Esophagus muscularis mucosa (tissue), 4 donors: ENCODE measurements at regions not wholly inside any gene's neighbourhood (a gene's known extent, or its start where the extent isn't known, plus 50 kb on each side); places are given as distances from the start of the nearest gene placed in this dataset.
"Not testable (repeated sequence)": the region's sequence is repeated elsewhere in the genome, so short reads cannot be mapped to it uniquely, and the experiment has no call there.

Experiments used
- CTCF ChIP-seq, 3 experiments: fragments of 200-600 bp in 2 of 3; fragments of 450-650 bp in 1 of 3; sonication (generic) in 2 of 3; IDR thresholded peaks; one replicate each; pipeline ENCODE4 v1.5.1; 2017 to 2019; ENCODE audit warnings: antibody characterized with exemption in 3 of 3, mild to moderate bottlenecking in 2 of 3, moderate library complexity in 1 of 3
- EP300 ChIP-seq: sonication (generic); formaldehyde crosslinking; IDR thresholded peaks from one replicate; pipeline ENCODE4 v1.6.1; 2017; ENCODE audit warnings: antibody characterized with exemption
- POLR2A ChIP-seq: fragments of 450-650 bp; IDR thresholded peaks from one replicate; pipeline ENCODE4 v1.6.1; 2017; ENCODE audit warnings: antibody characterized with exemption, moderate library complexity, mild to moderate bottlenecking, low read depth

- TF ChIP-seq CTCF (IDR thresholded peaks at IDR 0.05); POLR2A; EP300: not testable (repeated sequence)
These were observed 122.6 kb upstream of the ZNF469 start for GRCh38 chr16:88260146-88260545.
